Hepatocyte (in vitro differentiated cells): ENCODE measurements at regions not wholly inside any gene's neighbourhood (a gene's known extent, or its start where the extent isn't known, plus 50 kb on each side); places are given as distances from the start of the nearest gene placed in this dataset.

Experiments
- DNase-seq: peaks from one replicate; pipeline ENCODE4 v3.0.0-alpha.2; 2016; ENCODE audit warnings: low spot score
- H2AFZ ChIP-seq: fragments of 200-600 bp; sonication (generic); 2 replicates; pipeline ENCODE4 v1.6.0; 2016; ENCODE audit warnings: antibody characterized with exemption, mild to moderate bottlenecking
- H3K27ac ChIP-seq: fragments of 200-600 bp; sonication (generic); 2 replicates; pipeline ENCODE4 v1.5.1; 2016; ENCODE audit warnings: mild to moderate bottlenecking
- H3K27me3 ChIP-seq: fragments of 200-600 bp; sonication (generic); 2 replicates; pipeline ENCODE4 v1.6.1; 2016
- H3K36me3 ChIP-seq: fragments of 200-600 bp; sonication (generic); replicated peaks from 2 replicates; pipeline ENCODE4 v1.5.1; 2016; ENCODE audit warnings: low read depth; ENCODE audit not compliant: insufficient read depth
- H3K4me1 ChIP-seq: fragments of 200-600 bp; sonication (generic); 2 replicates; pipeline ENCODE4 v1.5.1; 2016; ENCODE audit warnings: mild to moderate bottlenecking, moderate library complexity; ENCODE audit not compliant: insufficient read depth
- H3K4me2 ChIP-seq: fragments of 200-600 bp; sonication (generic); 2 replicates; pipeline ENCODE4 v1.6.0; 2016
- H3K4me3 ChIP-seq: fragments of 200-600 bp; sonication (generic); 2 replicates; pipeline ENCODE4 v1.5.1; 2016; ENCODE audit warnings: mild to moderate bottlenecking
- H3K79me2 ChIP-seq: fragments of 200-600 bp; sonication (generic); 2 replicates; pipeline ENCODE4 v1.6.0; 2017; ENCODE audit warnings: mild to moderate bottlenecking
- H3K9me2 ChIP-seq: fragments of 200-600 bp; sonication (generic); replicated peaks from 2 replicates; pipeline ENCODE4 v1.6.0; 2017; ENCODE audit warnings: mild to moderate bottlenecking; ENCODE audit not compliant: insufficient read depth
- H3K9me3 ChIP-seq: fragments of 200-600 bp; sonication (generic); 2 replicates; pipeline ENCODE4 v1.5.1; 2016; ENCODE audit warnings: low read depth, mild to moderate bottlenecking
- H4K20me1 ChIP-seq: fragments of 200-600 bp; sonication (generic); 2 replicates; pipeline ENCODE4 v1.6.0; 2016; ENCODE audit warnings: mild to moderate bottlenecking; ENCODE audit not compliant: insufficient read depth, poor library complexity, severe bottlenecking
- EZH2 ChIP-seq: fragments of 200-600 bp; sonication (generic); IDR thresholded peaks from 2 replicates; pipeline ENCODE4 v1.6.1; 2016; ENCODE audit warnings: antibody characterized with exemption, mild to moderate bottlenecking, borderline replicate concordance
- EZH2phosphoT487 ChIP-seq: fragments of 200-600 bp; sonication (generic); IDR thresholded peaks from one replicate; pipeline ENCODE4 v1.6.1; 2018; ENCODE audit warnings: antibody characterized with exemption, mild to moderate bottlenecking, low read depth, moderate library complexity; ENCODE audit not compliant: unreplicated experiment, severe bottlenecking
- WGBS: methylation state at CpG from one replicate; pipeline ENCODE4 v1.1.6; 2016; ENCODE audit warnings: low lambda C conversion rate; ENCODE audit errors: missing lambda C conversion rate; 5-methylcytosine and 5-hydroxymethylcytosine counted together
- TF ChIP-seq, protein P1 (sequence below): fragments of 200-600 bp; sonication (generic); IDR thresholded peaks from 2 replicates; pipeline ENCODE4 v1.5.1; 2016; ENCODE audit warnings: antibody characterized with exemption, mild to moderate bottlenecking; ENCODE audit not compliant: poor library complexity

DNA sequence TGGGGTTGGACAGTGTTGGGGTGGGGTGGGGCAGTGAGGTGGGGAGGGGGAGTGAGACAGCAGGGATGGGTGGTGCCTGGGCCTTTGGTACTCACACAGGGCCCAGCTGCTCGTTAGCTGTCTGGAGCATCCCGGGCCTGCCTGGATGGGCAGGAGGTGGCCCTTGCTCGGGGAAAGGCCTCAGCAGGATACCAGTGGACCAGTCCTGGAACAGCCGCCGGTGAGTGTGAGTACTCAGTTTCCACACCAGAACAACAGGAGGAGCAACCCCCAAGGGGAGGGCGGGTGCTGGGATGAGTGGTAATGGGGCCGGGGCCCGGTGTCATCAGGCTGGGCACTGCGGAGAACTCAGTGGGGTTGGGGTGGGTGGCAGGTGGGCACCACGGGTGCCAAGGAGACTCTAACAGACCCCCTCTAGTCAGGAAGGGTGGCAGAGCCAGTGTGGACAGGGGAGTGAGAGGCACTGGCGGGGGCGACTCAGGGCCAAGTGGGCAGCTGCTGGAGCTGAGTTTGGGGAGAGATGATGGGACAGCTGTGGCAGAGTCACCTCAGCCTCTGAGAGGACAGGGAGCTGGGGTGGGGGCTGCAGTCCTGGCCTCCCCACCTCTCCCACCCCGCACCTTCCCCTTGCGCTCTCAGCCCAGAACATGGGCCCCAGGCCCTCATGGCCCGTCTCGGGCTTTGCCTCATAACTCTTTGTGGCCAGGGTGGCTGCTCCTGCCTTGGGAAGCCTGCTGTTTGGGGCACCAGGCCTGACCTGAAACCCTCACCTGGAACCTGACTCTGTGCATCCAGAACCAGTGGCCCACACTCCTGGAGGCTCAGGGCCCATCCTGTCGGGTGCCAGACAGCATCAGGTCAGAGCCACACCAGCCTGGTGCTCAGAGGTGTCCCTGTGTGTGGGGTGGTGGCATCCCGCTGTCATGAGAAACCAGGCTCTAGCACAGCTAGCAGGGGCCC lies 52.1 kb upstream of the PRR23E start:
- Histone ChIP-seq H4K20me1 (no peaks in the 10 kb centered on the region), H2AFZ (no peak overlapping the region), H3K4me2 (no peak overlapping the region), H3K27me3 (peaks cover 18% of the 10 kb centered on the region), H3K4me3 (no peak overlapping the region), H3K27ac (no peak overlapping the region), H3K4me1 (peaks cover 18% of the 10 kb centered on the region), H3K9me2 (no peaks in the 10 kb centered on the region), H3K9me3 (no peaks in the 10 kb centered on the region), H3K79me2 (no peaks in the 10 kb centered on the region), H3K36me3 (no peaks in the 10 kb centered on the region)
- 88% methylated on average over 12 of the region's 18 CpGs for WGBS
- no peak for DNase-seq
- no peak for TF ChIP-seq EZH2
- no peak for TF ChIP-seq EZH2phosphoT487
- TF ChIP-seq, protein P1, sequence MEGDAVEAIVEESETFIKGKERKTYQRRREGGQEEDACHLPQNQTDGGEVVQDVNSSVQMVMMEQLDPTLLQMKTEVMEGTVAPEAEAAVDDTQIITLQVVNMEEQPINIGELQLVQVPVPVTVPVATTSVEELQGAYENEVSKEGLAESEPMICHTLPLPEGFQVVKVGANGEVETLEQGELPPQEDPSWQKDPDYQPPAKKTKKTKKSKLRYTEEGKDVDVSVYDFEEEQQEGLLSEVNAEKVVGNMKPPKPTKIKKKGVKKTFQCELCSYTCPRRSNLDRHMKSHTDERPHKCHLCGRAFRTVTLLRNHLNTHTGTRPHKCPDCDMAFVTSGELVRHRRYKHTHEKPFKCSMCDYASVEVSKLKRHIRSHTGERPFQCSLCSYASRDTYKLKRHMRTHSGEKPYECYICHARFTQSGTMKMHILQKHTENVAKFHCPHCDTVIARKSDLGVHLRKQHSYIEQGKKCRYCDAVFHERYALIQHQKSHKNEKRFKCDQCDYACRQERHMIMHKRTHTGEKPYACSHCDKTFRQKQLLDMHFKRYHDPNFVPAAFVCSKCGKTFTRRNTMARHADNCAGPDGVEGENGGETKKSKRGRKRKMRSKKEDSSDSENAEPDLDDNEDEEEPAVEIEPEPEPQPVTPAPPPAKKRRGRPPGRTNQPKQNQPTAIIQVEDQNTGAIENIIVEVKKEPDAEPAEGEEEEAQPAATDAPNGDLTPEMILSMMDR: no peak

DNA sequence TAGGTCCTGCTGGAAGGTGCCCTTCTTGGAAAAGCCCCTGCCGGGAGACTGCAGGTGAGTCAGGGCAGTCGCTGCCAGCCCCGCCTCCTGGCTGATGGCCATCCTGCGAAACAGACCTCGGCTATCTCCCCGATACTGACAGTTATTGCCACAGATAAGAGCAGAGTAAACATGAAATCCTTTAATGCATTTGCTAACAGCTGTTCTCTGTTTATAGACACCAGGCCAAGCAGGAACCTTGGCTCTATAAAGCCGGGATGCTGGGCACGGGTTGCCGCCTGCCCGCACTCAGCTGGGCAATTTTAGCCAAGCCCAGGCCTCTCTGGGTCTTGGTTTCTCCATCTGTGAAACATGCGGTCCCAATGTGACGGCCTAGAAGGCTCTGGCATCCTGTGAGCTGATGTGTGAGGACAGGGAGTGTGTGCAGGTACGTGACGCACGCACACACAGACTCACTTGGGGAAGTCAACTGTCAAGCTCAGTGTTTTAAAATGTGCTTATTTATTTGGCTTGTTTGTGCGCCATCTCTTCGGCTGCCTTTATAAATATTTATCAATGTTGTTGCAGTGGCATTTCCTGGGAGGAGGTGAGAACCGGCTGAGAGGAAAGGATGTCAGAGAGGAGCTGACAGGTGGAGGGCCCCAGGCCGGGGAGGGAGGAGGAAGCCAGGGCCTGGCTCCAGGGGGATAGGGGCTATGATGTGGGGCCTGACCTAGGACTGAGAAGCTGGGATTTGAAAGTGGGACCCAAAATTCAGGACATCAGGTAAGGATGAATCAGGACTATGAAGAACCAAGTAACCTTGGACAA lies 50.8 kb upstream of the PRR23E start:
- no peaks in the 10 kb centered on the region for H3K9me3 ChIP-seq
- H2AFZ ChIP-seq: no peak overlapping the region
- H3K27me3 ChIP-seq: peaks cover 5% of the 10 kb centered on the region
- 25% methylated on average over 19 of the region's 19 CpGs for WGBS
- H3K4me1 ChIP-seq: peaks cover 18% of the 10 kb centered on the region
- peak overlapping the region; percentile 2 for H3K4me2 ChIP-seq
- H3K4me3 ChIP-seq: no peak overlapping the region
- H3K9me2 ChIP-seq: no peaks in the 10 kb centered on the region
- DNase-seq: peak; percentile 88
- H3K36me3 ChIP-seq: no peaks in the 10 kb centered on the region
- H4K20me1 ChIP-seq: no peaks in the 10 kb centered on the region
- peak overlapping the region; percentile 45 for H3K27ac ChIP-seq
- H3K79me2 ChIP-seq: no peaks in the 10 kb centered on the region
- no peak for TF ChIP-seq EZH2
- TF ChIP-seq, protein P1: no peak
- peak; percentile 60 for TF ChIP-seq EZH2phosphoT487
